C4-2B (cell line): ENCODE measurements at regions not wholly inside any gene's neighbourhood (a gene's known extent, or its start where the extent isn't known, plus 50 kb on each side); places are given as distances from the start of the nearest gene placed in this dataset.

ENCODE experiments used
- CTCF ChIP-seq: fragments of 450-650 bp; conservative IDR thresholded peaks from 2 replicates; pipeline ENCODE4 v1.5.1; 2017; ENCODE audit warnings: mild to moderate bottlenecking
- ZFX ChIP-seq: fragments of 450-650 bp; IDR thresholded peaks from 2 replicates; pipeline ENCODE4 v1.6.1; 2017

- TF ChIP-seq CTCF, result no peak
- no peak for TF ChIP-seq ZFX
These were observed 121.9 kb downstream of the DLEU7 start for GRCh38 chr13:50721672-50721992.
